Uterus (tissue), 2 donors: ENCODE measurements at regions not wholly inside any gene's neighbourhood (a gene's known extent, or its start where the extent isn't known, plus 50 kb on each side); places are given as distances from the start of the nearest gene placed in this dataset.

Experiments used
- POLR2A ChIP-seq, 2 donors: fragments of 450-650 bp; IDR thresholded peaks; one replicate each; pipeline ENCODE4 v1.6.1; 2016; ENCODE audit warnings: antibody characterized with exemption in 2 of 2, mild to moderate bottlenecking in 1 of 2, moderate library complexity in 1 of 2
- TF ChIP-seq, protein P1 (sequence below), 4 experiments: fragments of 200-600 bp in 2 of 4; fragments of 450-650 bp in 2 of 4; sonication (generic) in 2 of 4; IDR thresholded peaks; one replicate each; pipeline ENCODE4 v1.5.1; 2016 to 2019; ENCODE audit warnings: antibody characterized with exemption in 4 of 4, mild to moderate bottlenecking in 2 of 4, moderate library complexity in 1 of 4

DNA sequence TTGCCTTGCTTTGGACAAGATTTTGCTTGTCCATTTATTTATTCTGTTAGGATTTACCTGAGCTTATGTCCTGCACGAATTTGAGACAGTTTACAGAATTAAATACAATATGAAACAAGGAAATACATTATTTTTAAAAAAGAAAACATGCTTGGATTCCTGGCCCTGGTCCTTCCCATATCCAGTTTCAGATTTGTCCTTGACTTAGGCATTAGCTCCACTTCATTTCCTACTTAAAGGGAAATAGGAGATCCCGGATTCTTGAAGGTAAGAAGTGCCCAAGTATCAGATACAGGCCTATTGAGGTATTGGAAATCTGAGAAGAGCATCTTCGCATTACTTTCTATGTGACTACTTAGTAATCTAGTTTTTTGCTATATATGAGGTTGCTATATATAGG, 672.0 kb downstream of the SI start:
- TF ChIP-seq, protein P1, sequence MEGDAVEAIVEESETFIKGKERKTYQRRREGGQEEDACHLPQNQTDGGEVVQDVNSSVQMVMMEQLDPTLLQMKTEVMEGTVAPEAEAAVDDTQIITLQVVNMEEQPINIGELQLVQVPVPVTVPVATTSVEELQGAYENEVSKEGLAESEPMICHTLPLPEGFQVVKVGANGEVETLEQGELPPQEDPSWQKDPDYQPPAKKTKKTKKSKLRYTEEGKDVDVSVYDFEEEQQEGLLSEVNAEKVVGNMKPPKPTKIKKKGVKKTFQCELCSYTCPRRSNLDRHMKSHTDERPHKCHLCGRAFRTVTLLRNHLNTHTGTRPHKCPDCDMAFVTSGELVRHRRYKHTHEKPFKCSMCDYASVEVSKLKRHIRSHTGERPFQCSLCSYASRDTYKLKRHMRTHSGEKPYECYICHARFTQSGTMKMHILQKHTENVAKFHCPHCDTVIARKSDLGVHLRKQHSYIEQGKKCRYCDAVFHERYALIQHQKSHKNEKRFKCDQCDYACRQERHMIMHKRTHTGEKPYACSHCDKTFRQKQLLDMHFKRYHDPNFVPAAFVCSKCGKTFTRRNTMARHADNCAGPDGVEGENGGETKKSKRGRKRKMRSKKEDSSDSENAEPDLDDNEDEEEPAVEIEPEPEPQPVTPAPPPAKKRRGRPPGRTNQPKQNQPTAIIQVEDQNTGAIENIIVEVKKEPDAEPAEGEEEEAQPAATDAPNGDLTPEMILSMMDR (IDR thresholded peaks at IDR 0.05): no peak
- TF ChIP-seq POLR2A (IDR thresholded peaks at IDR 0.05): no peak
